Right cardiac atrium (tissue), 5 donors: ENCODE measurements at regions not wholly inside any gene's neighbourhood (a gene's known extent, or its start where the extent isn't known, plus 50 kb on each side); places are given as distances from the start of the nearest gene placed in this dataset.
"Not testable (repeated sequence)": the region's sequence is repeated elsewhere in the genome, so short reads cannot be mapped to it uniquely, and the experiment has no call there.

Experiments used
- ATAC-seq, 2 donors: fragments of 200-7000 bp; cut with Tn5 transposase; one replicate each; pipeline versions ENCODE4 v1.8.0 to v1.9.1; 2020; ENCODE audit warnings: moderate library complexity in 2 of 2, mild to moderate bottlenecking in 1 of 2
- DNase-seq, 3 donors: peaks; one replicate each; pipeline ENCODE4 v3.0.0-alpha.2; 2020
- H3K27ac ChIP-seq: one replicate; pipeline ENCODE4 v1.5.1; 2013; ENCODE audit warnings: mild to moderate bottlenecking, low read length, control low read depth, moderate library complexity
- H3K27me3 ChIP-seq: one replicate; pipeline ENCODE4 v1.6.1; 2013; ENCODE audit not compliant: control insufficient read depth, insufficient read depth
- H3K4me1 ChIP-seq: one replicate; pipeline ENCODE4 v1.6.1; 2013; ENCODE audit warnings: low read length; ENCODE audit not compliant: control insufficient read depth, insufficient read depth
- H3K4me3 ChIP-seq: one replicate; pipeline ENCODE4 v1.5.1; 2013; ENCODE audit warnings: low read length, control low read depth
- H3K9me3 ChIP-seq: one replicate; pipeline ENCODE4 v1.6.1; 2013; ENCODE audit warnings: low read length; ENCODE audit not compliant: control insufficient read depth
- WGBS: extraction: QIAGEN DNeasy Blood & Tissue Kit; methylation state at CpG from one replicate; pipeline ENCODE4 v1.1.7; 2013; 5-methylcytosine and 5-hydroxymethylcytosine counted together
- intact Hi-C, 4 donors: fragments of 100-400 bp; cut with DNase I; formaldehyde crosslinking; loops; one replicate each; pipeline versions ENCODE4 v1.11.0 to v1.14.0; 2022 to 2023
- donor health status: healthy with polysubstance abuse.
- donor health status: DM: no; HTN: yes; CAD: no.
- donor health status: DM: no; HTN: no; CAD: no.
- donor health status: DM: no; HTN: yes; CAD: no; lungs with severe emphysema.
- donor health status: DM: yes; HTN: yes; CAD: no.

- WGBS, result 39% methylated on average over 4 of the region's 4 CpGs
- intact Hi-C loops, result no loop called here
Observed at GRCh38 chr5:163706053-163706771, 200.8 kb downstream of the MAT2B start.

DNA sequence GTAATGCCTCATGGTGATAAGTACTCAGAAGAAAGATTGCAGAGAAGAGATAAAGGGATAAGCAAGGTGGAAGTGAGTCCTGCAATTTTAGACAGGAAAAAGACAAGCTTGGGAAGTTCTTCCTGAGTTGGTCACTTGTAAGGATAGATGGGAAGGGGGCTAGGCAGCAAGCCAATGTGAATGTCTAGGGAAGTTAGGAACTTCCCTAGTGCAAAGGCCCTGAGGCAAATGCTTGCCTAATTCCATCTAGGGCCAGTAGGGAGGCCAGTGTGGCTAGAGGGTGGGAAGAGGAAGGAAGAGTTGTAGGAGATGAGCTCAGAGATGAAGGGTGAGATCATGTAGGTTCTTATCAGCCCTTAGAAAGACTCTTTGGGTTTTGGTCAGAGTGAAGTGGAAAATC lies 206.6 kb downstream of the MAT2B start:
- no peak for ATAC-seq
- Histone ChIP-seq H3K27me3 (no peaks in the 10 kb centered on the region), H3K4me3 (no peak overlapping the region), H3K4me1 (no peaks in the 10 kb centered on the region), H3K9me3 (no peaks in the 10 kb centered on the region), H3K27ac (no peak overlapping the region)
- no peak for DNase-seq
- intact Hi-C loops, result no loop called here

More at GRCh38 chr5:163706053-163706771, 200.8 kb downstream of the MAT2B start:
- Histone ChIP-seq H3K27me3 (no peaks in the 10 kb centered on the region), H3K9me3 (no peaks in the 10 kb centered on the region), H3K27ac (no peak overlapping the region), H3K4me3 (no peak overlapping the region), H3K4me1 (no peaks in the 10 kb centered on the region)
- no peak for ATAC-seq
- DNase-seq, result no peak

DNA sequence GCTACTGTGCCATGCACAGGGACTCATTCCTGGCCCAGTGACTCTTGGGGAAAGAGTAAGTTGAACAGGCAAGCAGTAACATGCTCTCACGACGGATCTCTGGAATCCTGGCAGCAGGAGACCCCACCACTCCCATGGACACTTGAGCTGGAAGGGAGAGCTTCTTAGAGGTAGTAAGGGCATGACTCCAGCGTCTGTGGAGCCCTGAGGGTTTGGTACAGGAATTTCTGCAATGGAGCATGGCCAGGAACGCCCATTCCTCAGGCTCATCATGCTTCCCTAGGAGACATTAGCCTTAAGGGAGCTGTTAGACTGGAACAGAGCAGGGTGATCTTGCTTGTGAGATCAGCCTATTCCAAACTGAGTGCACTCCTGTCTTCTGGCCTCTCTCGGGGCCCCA lies 212.9 kb downstream of the MAT2B start:
- Histone ChIP-seq H3K27me3 (no peaks in the 10 kb centered on the region), H3K9me3 (no peaks in the 10 kb centered on the region), H3K4me1 (no peaks in the 10 kb centered on the region), H3K27ac (no peak overlapping the region), H3K4me3 (no peak overlapping the region)
- 59% methylated on average over 5 of the region's 5 CpGs for WGBS
- no peak for ATAC-seq
- DNase-seq, result no peak
- intact Hi-C loops, result no loop called here

- DNase-seq (no peak), ATAC-seq (no peak)
- Histone ChIP-seq H3K27me3 (no peaks in the 10 kb centered on the region), H3K9me3 (no peaks in the 10 kb centered on the region), H3K4me1 (no peaks in the 10 kb centered on the region), H3K4me3 (no peak overlapping the region), H3K27ac (no peak overlapping the region)
- 80% methylated on average over 3 of the region's 3 CpGs for WGBS
- intact Hi-C loops, result no loop called here
Observed at GRCh38 chr5:163724305-163724704, 218.9 kb downstream of the MAT2B start.

DNA sequence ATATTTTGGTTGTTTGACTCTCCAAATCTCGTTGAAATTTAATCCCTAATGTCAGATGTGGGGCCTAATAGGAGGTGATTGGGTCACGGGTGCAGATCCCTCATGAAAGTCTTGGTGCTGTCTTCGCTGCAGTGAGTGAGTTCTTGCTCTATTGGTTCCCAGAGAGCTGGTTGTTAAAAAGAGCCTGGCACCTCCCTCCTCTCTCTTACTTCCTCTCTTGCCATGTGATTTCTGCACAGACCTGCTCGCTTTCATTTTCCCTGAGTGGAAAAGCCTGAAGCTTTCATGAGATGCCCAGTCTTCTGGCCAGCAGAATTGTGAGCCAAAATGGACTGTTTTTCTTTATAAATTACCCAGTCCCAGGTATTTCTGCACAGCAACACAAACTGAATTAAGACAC lies 221.6 kb downstream of the MAT2B start:
- H3K27me3 ChIP-seq, result no peaks in the 10 kb centered on the region
- H3K4me3 ChIP-seq, result no peak overlapping the region
- H3K9me3 ChIP-seq, result no peaks in the 10 kb centered on the region
- intact Hi-C loops, result no loop called here
- 75% methylated on average over 4 of the region's 4 CpGs for WGBS
- ATAC-seq (no peak), DNase-seq (no peak)
- no peak overlapping the region for H3K27ac ChIP-seq
- H3K4me1 ChIP-seq, result no peaks in the 10 kb centered on the region

DNA sequence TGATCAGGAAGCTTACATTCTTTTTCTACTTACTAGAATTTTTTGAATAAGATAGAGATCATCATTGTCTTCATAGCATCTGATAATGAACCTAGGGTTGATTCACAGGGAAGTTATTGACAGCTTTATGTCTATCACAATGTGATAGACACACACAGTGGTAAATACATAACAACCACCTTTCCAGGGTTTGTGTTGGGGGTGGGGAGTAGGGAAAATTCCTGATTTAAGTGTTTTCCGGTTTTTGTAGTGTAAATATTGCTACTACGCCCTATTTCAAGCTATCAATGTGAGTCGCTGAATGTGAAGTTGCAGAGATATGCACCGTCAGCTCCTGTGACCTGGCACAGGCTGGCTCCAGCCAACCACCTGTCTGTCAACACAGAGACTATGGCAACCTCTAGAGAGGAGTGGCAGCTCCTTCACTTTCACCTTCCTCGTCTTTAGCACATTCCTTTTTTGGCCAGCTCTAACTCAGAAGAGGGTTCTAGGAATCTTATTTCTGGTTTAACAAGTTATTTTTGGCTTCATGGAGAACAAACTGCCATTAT lies 224.9 kb downstream of the MAT2B start:
- H3K27ac ChIP-seq, result no peak overlapping the region
- no peaks in the 10 kb centered on the region for H3K9me3 ChIP-seq
- DNase-seq, result no peak
- no peak for ATAC-seq
- intact Hi-C loops, result no loop called here
- 26% methylated on average over 5 of the region's 5 CpGs for WGBS
- H3K27me3 ChIP-seq, result no peaks in the 10 kb centered on the region
- H3K4me3 ChIP-seq, result no peak overlapping the region
- H3K4me1 ChIP-seq, result no peaks in the 10 kb centered on the region

- Histone ChIP-seq H3K4me3 (no peak overlapping the region), H3K27me3 (no peaks in the 10 kb centered on the region), H3K4me1 (no peaks in the 10 kb centered on the region), H3K27ac (no peak overlapping the region), H3K9me3 (no peaks in the 10 kb centered on the region)
- intact Hi-C loops, result no loop called here
- ATAC-seq (no peak), DNase-seq (no peak)
- WGBS, result 82% methylated on average over 2 of the region's 2 CpGs
Observed at GRCh38 chr5:163731256-163731655, 225.8 kb downstream of the MAT2B start.

DNA sequence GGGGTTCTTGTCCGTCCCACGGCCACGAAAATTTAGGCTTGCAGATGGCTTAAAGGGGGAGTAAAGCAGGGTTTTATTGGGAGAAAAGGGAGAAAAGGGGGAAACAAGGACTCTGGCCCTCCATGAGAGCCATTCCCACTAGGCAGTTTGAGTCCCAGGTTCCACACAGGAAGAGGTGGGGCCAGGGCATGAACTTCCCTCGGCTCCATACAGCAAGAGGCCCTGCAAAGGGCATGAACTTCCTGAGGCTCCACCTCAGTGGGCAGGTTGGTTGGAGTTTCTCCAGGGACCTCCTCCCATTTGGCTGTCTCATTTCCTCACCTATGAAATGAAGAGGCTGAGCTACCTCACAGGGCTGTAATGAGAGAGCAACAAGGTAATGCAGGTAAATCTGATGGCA lies 229.7 kb downstream of the MAT2B start:
- 86% methylated on average over 4 of the region's 4 CpGs for WGBS
- Histone ChIP-seq H3K27ac (no peak overlapping the region), H3K9me3 (no peaks in the 10 kb centered on the region), H3K4me3 (no peak overlapping the region), H3K4me1 (no peaks in the 10 kb centered on the region), H3K27me3 (no peaks in the 10 kb centered on the region)
- ATAC-seq, result no peak
- intact Hi-C loops, result no loop called here
- no peak for DNase-seq

DNA sequence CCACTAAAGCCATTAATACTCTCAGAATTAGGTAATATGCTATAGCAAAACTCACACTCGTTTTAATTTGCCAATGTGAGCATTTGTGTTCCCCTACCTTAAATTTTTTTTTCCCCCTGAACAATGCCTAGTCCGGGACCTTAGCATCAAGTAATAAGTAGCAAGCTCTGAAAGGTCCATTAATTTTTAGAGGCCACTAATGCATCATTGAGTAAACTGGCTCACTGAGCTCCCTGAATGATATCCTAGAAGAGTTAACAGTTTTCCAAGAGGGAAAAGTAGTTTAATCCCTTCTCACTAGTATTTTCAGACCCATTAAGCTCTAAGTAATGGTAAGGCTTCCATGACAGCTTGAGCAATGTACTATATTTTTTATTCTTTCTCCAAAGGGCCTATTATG lies 242.2 kb downstream of the MAT2B start:
- DNase-seq (no peak), ATAC-seq (no peak)
- no peaks in the 10 kb centered on the region for H3K9me3 ChIP-seq
- H3K4me1 ChIP-seq, result no peaks in the 10 kb centered on the region
- no peak overlapping the region for H3K4me3 ChIP-seq
- H3K27me3 ChIP-seq, result no peaks in the 10 kb centered on the region
- 78% methylated on average over 2 of the region's 2 CpGs for WGBS
- intact Hi-C loops, result no loop called here
- no peak overlapping the region for H3K27ac ChIP-seq

- ATAC-seq, result no peak
- Histone ChIP-seq H3K4me3 (no peak overlapping the region), H3K9me3 (no peaks in the 10 kb centered on the region), H3K27me3 (no peaks in the 10 kb centered on the region), H3K27ac (no peak overlapping the region), H3K4me1 (no peaks in the 10 kb centered on the region)
- intact Hi-C loops, result no loop called here
- DNase-seq, result no peak
- 76% methylated on average over 3 of the region's 3 CpGs for WGBS
Observed at GRCh38 chr5:163748934-163749333, 243.5 kb downstream of the MAT2B start.

GRCh38 chr5:163750415-163750814 lies 245.0 kb downstream of the MAT2B start:
- intact Hi-C loops, ATAC-seq: not testable (repeated sequence)
- whole genome bisulfite sequencing, result 85% methylated on average over 10 of the region's 10 CpGs

DNA sequence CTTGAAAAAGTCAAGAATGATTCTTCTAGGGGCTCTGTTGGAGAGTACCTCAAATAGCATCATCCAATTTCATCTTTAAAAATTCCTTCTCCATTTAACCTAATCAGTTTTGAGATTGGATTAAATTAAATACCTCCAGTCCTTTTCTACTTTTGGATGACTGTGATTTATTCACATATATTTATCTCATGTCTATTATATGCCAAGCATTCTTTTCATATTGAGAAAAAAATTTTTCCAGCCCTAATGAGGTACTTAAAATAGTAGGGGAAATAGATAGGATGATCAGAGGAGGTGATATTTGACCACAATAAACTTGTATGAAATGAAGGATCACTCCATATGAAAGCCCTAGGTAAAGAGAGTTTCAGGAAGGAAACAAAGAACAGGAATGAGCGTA lies 250.1 kb downstream of the MAT2B start:
- no peaks in the 10 kb centered on the region for H3K9me3 ChIP-seq
- intact Hi-C loops, result no loop called here
- no peak for DNase-seq
- no peaks in the 10 kb centered on the region for H3K4me1 ChIP-seq
- no peak for ATAC-seq
- H3K4me3 ChIP-seq, result no peak overlapping the region
- H3K27ac ChIP-seq, result no peak overlapping the region
- no peaks in the 10 kb centered on the region for H3K27me3 ChIP-seq
- WGBS, result 85% methylated on average over 1 of the region's 1 CpG

More at GRCh38 chr5:163750415-163750814, 245.0 kb downstream of the MAT2B start:
- not testable (repeated sequence) for H3K9me3 ChIP-seq, H3K27ac ChIP-seq, H3K27me3 ChIP-seq, H3K4me1 ChIP-seq, DNase-seq, H3K4me3 ChIP-seq
